ENCODE measurements at regions not wholly inside any gene's neighbourhood (a gene's known extent, or its start where the extent isn't known, plus 50 kb on each side); places are given as distances from the start of the nearest gene placed in this dataset.

DNA sequence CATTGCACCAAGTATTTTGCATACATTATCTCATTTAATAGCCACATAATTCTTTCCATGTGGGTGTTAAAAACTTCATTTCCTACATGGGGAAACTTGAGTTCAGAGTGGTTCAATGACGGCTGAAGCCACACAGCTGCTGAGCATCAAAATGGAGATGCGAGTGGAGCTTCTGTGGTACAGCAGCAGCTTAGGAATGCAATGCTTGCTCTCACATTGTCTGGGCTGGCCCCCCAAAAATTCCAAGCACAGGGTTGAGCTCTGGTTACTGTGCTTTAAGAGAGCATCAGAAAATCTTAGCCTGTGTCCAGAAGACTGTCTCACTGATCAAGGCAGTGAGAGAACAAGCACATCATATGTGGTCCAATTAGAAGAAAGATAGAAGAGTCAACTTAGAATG, 57.4 kb upstream of the GADL1 start:
- TF ChIP-seq, protein P1, sequence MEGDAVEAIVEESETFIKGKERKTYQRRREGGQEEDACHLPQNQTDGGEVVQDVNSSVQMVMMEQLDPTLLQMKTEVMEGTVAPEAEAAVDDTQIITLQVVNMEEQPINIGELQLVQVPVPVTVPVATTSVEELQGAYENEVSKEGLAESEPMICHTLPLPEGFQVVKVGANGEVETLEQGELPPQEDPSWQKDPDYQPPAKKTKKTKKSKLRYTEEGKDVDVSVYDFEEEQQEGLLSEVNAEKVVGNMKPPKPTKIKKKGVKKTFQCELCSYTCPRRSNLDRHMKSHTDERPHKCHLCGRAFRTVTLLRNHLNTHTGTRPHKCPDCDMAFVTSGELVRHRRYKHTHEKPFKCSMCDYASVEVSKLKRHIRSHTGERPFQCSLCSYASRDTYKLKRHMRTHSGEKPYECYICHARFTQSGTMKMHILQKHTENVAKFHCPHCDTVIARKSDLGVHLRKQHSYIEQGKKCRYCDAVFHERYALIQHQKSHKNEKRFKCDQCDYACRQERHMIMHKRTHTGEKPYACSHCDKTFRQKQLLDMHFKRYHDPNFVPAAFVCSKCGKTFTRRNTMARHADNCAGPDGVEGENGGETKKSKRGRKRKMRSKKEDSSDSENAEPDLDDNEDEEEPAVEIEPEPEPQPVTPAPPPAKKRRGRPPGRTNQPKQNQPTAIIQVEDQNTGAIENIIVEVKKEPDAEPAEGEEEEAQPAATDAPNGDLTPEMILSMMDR (IDR thresholded peaks at IDR 0.05), result no peak
- TF ChIP-seq POLR2A (IDR thresholded peaks at IDR 0.05), result no peak
